ENCODE measurements at regions not wholly inside any gene's neighbourhood (a gene's known extent, or its start where the extent isn't known, plus 50 kb on each side); places are given as distances from the start of the nearest gene placed in this dataset.

DNA sequence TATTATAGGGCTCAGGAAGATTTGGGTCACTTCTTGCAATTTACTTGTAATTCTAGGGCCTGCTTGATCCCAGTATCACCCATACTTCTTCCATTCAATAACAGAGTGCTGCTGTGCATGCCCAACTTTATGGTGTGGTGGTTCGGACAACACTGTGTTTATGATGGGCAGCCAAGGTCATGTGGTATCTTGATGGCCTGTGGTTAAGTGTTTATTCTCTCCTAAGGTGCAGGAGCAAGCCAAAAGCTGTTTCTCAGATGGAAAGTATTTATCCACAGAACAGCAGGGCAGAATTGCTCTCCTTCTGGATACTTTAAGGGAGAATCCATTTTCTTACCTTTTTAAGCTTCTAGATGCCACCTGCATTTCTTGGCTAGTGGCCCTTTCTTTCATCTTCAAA is 433.8 kb downstream of the SH2D4B start:
- TF ChIP-seq, protein P1, sequence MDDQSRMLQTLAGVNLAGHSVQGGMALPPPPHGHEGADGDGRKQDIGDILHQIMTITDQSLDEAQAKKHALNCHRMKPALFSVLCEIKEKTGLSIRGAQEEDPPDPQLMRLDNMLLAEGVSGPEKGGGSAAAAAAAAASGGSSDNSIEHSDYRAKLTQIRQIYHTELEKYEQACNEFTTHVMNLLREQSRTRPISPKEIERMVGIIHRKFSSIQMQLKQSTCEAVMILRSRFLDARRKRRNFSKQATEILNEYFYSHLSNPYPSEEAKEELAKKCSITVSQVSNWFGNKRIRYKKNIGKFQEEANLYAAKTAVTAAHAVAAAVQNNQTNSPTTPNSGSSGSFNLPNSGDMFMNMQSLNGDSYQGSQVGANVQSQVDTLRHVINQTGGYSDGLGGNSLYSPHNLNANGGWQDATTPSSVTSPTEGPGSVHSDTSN (IDR thresholded peaks at IDR 0.05; ENCODE audit: insufficient replicate concordance, low read depth, low read length) = no peak
- TF ChIP-seq, protein P2, sequence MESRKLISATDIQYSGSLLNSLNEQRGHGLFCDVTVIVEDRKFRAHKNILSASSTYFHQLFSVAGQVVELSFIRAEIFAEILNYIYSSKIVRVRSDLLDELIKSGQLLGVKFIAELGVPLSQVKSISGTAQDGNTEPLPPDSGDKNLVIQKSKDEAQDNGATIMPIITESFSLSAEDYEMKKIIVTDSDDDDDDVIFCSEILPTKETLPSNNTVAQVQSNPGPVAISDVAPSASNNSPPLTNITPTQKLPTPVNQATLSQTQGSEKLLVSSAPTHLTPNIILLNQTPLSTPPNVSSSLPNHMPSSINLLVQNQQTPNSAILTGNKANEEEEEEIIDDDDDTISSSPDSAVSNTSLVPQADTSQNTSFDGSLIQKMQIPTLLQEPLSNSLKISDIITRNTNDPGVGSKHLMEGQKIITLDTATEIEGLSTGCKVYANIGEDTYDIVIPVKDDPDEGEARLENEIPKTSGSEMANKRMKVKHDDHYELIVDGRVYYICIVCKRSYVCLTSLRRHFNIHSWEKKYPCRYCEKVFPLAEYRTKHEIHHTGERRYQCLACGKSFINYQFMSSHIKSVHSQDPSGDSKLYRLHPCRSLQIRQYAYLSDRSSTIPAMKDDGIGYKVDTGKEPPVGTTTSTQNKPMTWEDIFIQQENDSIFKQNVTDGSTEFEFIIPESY (IDR thresholded peaks at IDR 0.05) = no peak
- no peak for TF ChIP-seq FOS (IDR thresholded peaks at IDR 0.05; ENCODE audit: borderline replicate concordance, extremely low read depth, insufficient read length)
- TF ChIP-seq, protein P3, sequence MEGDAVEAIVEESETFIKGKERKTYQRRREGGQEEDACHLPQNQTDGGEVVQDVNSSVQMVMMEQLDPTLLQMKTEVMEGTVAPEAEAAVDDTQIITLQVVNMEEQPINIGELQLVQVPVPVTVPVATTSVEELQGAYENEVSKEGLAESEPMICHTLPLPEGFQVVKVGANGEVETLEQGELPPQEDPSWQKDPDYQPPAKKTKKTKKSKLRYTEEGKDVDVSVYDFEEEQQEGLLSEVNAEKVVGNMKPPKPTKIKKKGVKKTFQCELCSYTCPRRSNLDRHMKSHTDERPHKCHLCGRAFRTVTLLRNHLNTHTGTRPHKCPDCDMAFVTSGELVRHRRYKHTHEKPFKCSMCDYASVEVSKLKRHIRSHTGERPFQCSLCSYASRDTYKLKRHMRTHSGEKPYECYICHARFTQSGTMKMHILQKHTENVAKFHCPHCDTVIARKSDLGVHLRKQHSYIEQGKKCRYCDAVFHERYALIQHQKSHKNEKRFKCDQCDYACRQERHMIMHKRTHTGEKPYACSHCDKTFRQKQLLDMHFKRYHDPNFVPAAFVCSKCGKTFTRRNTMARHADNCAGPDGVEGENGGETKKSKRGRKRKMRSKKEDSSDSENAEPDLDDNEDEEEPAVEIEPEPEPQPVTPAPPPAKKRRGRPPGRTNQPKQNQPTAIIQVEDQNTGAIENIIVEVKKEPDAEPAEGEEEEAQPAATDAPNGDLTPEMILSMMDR (IDR thresholded peaks at IDR 0.05 in 2 of 3, conservative IDR thresholded peaks at IDR 0.05 in 1 of 3; ENCODE audit: control insufficient read depth in 2 of 3, extremely low read depth in 1 of 3, insufficient read depth in 1 of 3, low read depth in 3 of 3, low read length in 3 of 3) = no peak
- TF ChIP-seq ZNF274 (IDR thresholded peaks at IDR 0.05; ENCODE audit: insufficient read depth, insufficient read length) = no peak
- no peak for TF ChIP-seq RFX5 (IDR thresholded peaks at IDR 0.05; ENCODE audit: low read depth, low read length)
- TF ChIP-seq ZSCAN29 (IDR thresholded peaks at IDR 0.05) = no peak
- TF ChIP-seq, protein P4, sequence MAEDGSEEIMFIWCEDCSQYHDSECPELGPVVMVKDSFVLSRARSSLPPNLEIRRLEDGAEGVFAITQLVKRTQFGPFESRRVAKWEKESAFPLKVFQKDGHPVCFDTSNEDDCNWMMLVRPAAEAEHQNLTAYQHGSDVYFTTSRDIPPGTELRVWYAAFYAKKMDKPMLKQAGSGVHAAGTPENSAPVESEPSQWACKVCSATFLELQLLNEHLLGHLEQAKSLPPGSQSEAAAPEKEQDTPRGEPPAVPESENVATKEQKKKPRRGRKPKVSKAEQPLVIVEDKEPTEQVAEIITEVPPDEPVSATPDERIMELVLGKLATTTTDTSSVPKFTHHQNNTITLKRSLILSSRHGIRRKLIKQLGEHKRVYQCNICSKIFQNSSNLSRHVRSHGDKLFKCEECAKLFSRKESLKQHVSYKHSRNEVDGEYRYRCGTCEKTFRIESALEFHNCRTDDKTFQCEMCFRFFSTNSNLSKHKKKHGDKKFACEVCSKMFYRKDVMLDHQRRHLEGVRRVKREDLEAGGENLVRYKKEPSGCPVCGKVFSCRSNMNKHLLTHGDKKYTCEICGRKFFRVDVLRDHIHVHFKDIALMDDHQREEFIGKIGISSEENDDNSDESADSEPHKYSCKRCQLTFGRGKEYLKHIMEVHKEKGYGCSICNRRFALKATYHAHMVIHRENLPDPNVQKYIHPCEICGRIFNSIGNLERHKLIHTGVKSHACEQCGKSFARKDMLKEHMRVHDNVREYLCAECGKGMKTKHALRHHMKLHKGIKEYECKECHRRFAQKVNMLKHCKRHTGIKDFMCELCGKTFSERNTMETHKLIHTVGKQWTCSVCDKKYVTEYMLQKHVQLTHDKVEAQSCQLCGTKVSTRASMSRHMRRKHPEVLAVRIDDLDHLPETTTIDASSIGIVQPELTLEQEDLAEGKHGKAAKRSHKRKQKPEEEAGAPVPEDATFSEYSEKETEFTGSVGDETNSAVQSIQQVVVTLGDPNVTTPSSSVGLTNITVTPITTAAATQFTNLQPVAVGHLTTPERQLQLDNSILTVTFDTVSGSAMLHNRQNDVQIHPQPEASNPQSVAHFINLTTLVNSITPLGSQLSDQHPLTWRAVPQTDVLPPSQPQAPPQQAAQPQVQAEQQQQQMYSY (CRISPR knock-in tag; IDR thresholded peaks at IDR 0.05) = no peak
- no peak for TF ChIP-seq POLR2A (IDR thresholded peaks at IDR 0.05; ENCODE audit: low read depth, low read length)
- no peak for TF ChIP-seq KDM1A (IDR thresholded peaks at IDR 0.05; ENCODE audit: borderline replicate concordance)
- TF ChIP-seq, protein P5, sequence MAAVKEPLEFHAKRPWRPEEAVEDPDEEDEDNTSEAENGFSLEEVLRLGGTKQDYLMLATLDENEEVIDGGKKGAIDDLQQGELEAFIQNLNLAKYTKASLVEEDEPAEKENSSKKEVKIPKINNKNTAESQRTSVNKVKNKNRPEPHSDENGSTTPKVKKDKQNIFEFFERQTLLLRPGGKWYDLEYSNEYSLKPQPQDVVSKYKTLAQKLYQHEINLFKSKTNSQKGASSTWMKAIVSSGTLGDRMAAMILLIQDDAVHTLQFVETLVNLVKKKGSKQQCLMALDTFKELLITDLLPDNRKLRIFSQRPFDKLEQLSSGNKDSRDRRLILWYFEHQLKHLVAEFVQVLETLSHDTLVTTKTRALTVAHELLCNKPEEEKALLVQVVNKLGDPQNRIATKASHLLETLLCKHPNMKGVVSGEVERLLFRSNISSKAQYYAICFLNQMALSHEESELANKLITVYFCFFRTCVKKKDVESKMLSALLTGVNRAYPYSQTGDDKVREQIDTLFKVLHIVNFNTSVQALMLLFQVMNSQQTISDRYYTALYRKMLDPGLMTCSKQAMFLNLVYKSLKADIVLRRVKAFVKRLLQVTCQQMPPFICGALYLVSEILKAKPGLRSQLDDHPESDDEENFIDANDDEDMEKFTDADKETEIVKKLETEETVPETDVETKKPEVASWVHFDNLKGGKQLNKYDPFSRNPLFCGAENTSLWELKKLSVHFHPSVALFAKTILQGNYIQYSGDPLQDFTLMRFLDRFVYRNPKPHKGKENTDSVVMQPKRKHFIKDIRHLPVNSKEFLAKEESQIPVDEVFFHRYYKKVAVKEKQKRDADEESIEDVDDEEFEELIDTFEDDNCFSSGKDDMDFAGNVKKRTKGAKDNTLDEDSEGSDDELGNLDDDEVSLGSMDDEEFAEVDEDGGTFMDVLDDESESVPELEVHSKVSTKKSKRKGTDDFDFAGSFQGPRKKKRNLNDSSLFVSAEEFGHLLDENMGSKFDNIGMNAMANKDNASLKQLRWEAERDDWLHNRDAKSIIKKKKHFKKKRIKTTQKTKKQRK (IDR thresholded peaks at IDR 0.05; ENCODE audit: low read depth, low read length) = no peak
- TF ChIP-seq HDAC2 (IDR thresholded peaks at IDR 0.05) = no peak
